GM12878 (cell line): ENCODE measurements at regions not wholly inside any gene's neighbourhood (a gene's known extent, or its start where the extent isn't known, plus 50 kb on each side); places are given as distances from the start of the nearest gene placed in this dataset.

ENCODE experiments used
- ATAC-seq: fragments of 200-7000 bp; cut with Tn5 transposase; 3 replicates; pipeline ENCODE4 v1.9.1; 2020; ENCODE audit warnings: mild to moderate bottlenecking, moderate library complexity
- BruUV-seq: library from RNA; stranded (reverse); fragments of 400-500 nt; replicated peaks from 2 replicates; lab custom pipeline; 2021; lab: Mats Ljungman, UMichigan
- CTCF ChIA-PET: fragments of 300-600 bp; sonication (Branson Sonifier 250); formaldehyde crosslinking; extraction: SDS; loops from one replicate; lab custom pipeline; 2021; ENCODE audit warnings: inconsistent platforms; lab: Yijun Ruan, JAX
- POLR2A ChIA-PET: fragments of 350-600 bp; formaldehyde crosslinking; extraction: SDS; loops from one replicate; lab custom pipeline; 2021; ENCODE audit warnings: inconsistent platforms; lab: Charles Lee
- RAD21 ChIA-PET: fragments of 300-600 bp; sonication (Branson Sonifier 250); formaldehyde crosslinking; loops from one replicate; lab custom pipeline; 2023; ENCODE audit warnings: antibody characterized with exemption; ENCODE audit not compliant: unreplicated experiment; lab: Charles Lee
- SMC1A ChIA-PET: fragments of 300-600 bp; sonication (Branson Sonifier 250); formaldehyde crosslinking; loops from one replicate; lab custom pipeline; 2023; ENCODE audit not compliant: unreplicated experiment, uncharacterized antibody; lab: Charles Lee
- DNase-seq: peaks from one replicate; pipeline ENCODE4 v3.0.0-alpha.2; 2011; ENCODE audit warnings: low read depth, low spot score
- FAIRE-seq: peaks from 3 replicates; lab custom pipeline; 2011; peaks lifted over from hg19 to GRCh38; lab: Jason Lieb, UNC
- H2AFZ ChIP-seq: 2 replicates; pipeline ENCODE4 v1.6.0; 2011; ENCODE audit warnings: low read depth, low read length, control low read depth; ENCODE audit not compliant: control insufficient read depth
- H3K27ac ChIP-seq: 2 replicates; pipeline ENCODE4 v1.5.1; 2011; ENCODE audit warnings: control low read depth; ENCODE audit not compliant: control insufficient read depth, insufficient read depth
- H3K27me3 ChIP-seq, 2 experiments: replicated peaks in 1 of 2; 2 replicates each; pipeline versions ENCODE4 v1.6.0 to v1.6.1; 2011; ENCODE audit warnings: low read length in 1 of 2; ENCODE audit not compliant: control insufficient read depth in 2 of 2, insufficient read depth in 2 of 2
- H3K36me3 ChIP-seq, 2 experiments: 2 replicates each; pipeline ENCODE4 v1.5.1; 2011; ENCODE audit warnings: low read length in 1 of 2; ENCODE audit not compliant: control insufficient read depth in 2 of 2, insufficient read depth in 2 of 2
- H3K4me1 ChIP-seq: 2 replicates; pipeline ENCODE4 v1.6.1; 2011; ENCODE audit warnings: mild to moderate bottlenecking, low read length, moderate library complexity, mixed read lengths; ENCODE audit not compliant: control insufficient read depth, insufficient read depth
- H3K4me2 ChIP-seq: 2 replicates; pipeline ENCODE4 v1.6.0; 2011; ENCODE audit warnings: control low read depth; ENCODE audit not compliant: control insufficient read depth, insufficient read depth
- H3K4me3 ChIP-seq: fragments of 200-600 bp; sonication (generic); 2 replicates; pipeline ENCODE4 v1.5.1; 2016
- H3K79me2 ChIP-seq: 2 replicates; pipeline ENCODE4 v1.6.0; 2011; ENCODE audit warnings: low read length; ENCODE audit not compliant: control insufficient read depth, insufficient read depth
- H3K9ac ChIP-seq: 2 replicates; pipeline ENCODE4 v1.8.0; 2011; ENCODE audit warnings: low read length, control low read depth, mixed read lengths; ENCODE audit not compliant: control insufficient read depth, insufficient read depth
- H3K9me3 ChIP-seq: replicated peaks from 3 replicates; pipeline ENCODE4 v1.5.1; 2011; ENCODE audit warnings: mild to moderate bottlenecking, low read length; ENCODE audit not compliant: control insufficient read depth, insufficient read depth
- H4K20me1 ChIP-seq: 2 replicates; pipeline ENCODE4 v1.6.0; 2011; ENCODE audit not compliant: control insufficient read depth, insufficient read depth
- BACH1 ChIP-seq: fragments of 450-650 bp; IDR thresholded peaks from 2 replicates; pipeline ENCODE4 v1.6.1; 2017; ENCODE audit warnings: mild to moderate bottlenecking, borderline replicate concordance
- BHLHE40 ChIP-seq, 2 experiments: fragments of 450-650 bp in 1 of 2; IDR thresholded peaks; 2 replicates each; pipeline ENCODE4 v1.6.1; 2011 to 2017; ENCODE audit warnings: low read depth in 2 of 2, borderline replicate concordance in 1 of 2, improper control_type of control experiment in 1 of 2, low read length in 1 of 2, mild to moderate bottlenecking in 1 of 2
- CBX5 ChIP-seq: sonication (generic); IDR thresholded peaks from 2 replicates; pipeline ENCODE4 v1.6.1; 2016; ENCODE audit warnings: low read depth, moderate library complexity, mild to moderate bottlenecking, inconsistent platforms
- CEBPZ ChIP-seq: fragments of 150-350 bp; IDR thresholded peaks from 2 replicates; pipeline ENCODE4 v1.6.1; 2016; ENCODE audit warnings: low read depth, low read length
- CREM ChIP-seq: IDR thresholded peaks from 2 replicates; pipeline ENCODE4 v1.6.1; 2014; ENCODE audit warnings: antibody characterized with exemption, low read depth
- EP300 ChIP-seq, 2 experiments: fragments of 150-350 bp in 1 of 2; IDR thresholded peaks; 2 replicates each; pipeline ENCODE4 v1.6.1; 2011 to 2012; ENCODE audit warnings: low read depth in 2 of 2, low read length in 2 of 2, borderline replicate concordance in 1 of 2, improper control_type of control experiment in 1 of 2, inconsistent platforms in 1 of 2; ENCODE audit not compliant: control insufficient read depth in 1 of 2
- KLF5 ChIP-seq: fragments of 450-650 bp; IDR thresholded peaks from 2 replicates; pipeline ENCODE4 v1.6.1; 2014; ENCODE audit warnings: mild to moderate bottlenecking; ENCODE audit not compliant: partially characterized antibody
- MLLT1 ChIP-seq: fragments of 450-650 bp; IDR thresholded peaks from 2 replicates; pipeline ENCODE4 v1.6.1; 2016; ENCODE audit warnings: mild to moderate bottlenecking
- NR2C1 ChIP-seq: fragments of 450-650 bp; IDR thresholded peaks from 2 replicates; pipeline ENCODE4 v1.6.1; 2017; ENCODE audit warnings: antibody characterized with exemption, mild to moderate bottlenecking, moderate library complexity
- NR2C2 ChIP-seq: IDR thresholded peaks from 2 replicates; pipeline ENCODE4 v1.6.1; 2011; ENCODE audit warnings: borderline replicate concordance, low read depth; ENCODE audit not compliant: control insufficient read depth, insufficient read length
- PAX5 ChIP-seq: IDR thresholded peaks from 2 replicates; pipeline ENCODE4 v1.6.1; 2011; ENCODE audit warnings: low read depth, low read length, borderline replicate concordance
- RAD21 ChIP-seq: IDR thresholded peaks from 2 replicates; pipeline ENCODE4 v1.6.1; 2011; ENCODE audit warnings: mild to moderate bottlenecking, low read depth, low read length, moderate library complexity; ENCODE audit not compliant: insufficient read depth
- SMAD1 ChIP-seq: fragments of 450-650 bp; IDR thresholded peaks from 2 replicates; pipeline ENCODE4 v1.6.1; 2018; ENCODE audit warnings: mild to moderate bottlenecking, low read depth; ENCODE audit not compliant: partially characterized antibody
- SREBF2 ChIP-seq: IDR thresholded peaks from 2 replicates; pipeline ENCODE4 v1.6.1; 2012; ENCODE audit warnings: mild to moderate bottlenecking, low read length
- SRF ChIP-seq, 2 experiments: IDR thresholded peaks; 2 replicates each; pipeline ENCODE4 v1.6.1; 2011; ENCODE audit warnings: low read depth in 2 of 2, low read length in 2 of 2, mild to moderate bottlenecking in 1 of 2, moderate library complexity in 1 of 2
- TBL1XR1 ChIP-seq: IDR thresholded peaks from 2 replicates; pipeline ENCODE4 v1.6.1; 2012; ENCODE audit warnings: low read depth, low read length, improper control_type of control experiment
- ZNF24 ChIP-seq: fragments of 450-650 bp; IDR thresholded peaks from 2 replicates; pipeline ENCODE4 v1.6.1; 2017; ENCODE audit warnings: antibody characterized with exemption, mild to moderate bottlenecking
- WGBS: methylation state at CpG from one replicate; pipeline ENCODE4 v1.1.6; 2016; ENCODE audit warnings: low lambda C conversion rate; ENCODE audit not compliant: insufficient replicate concordance, insufficient coverage; ENCODE audit errors: missing lambda C conversion rate; 5-methylcytosine and 5-hydroxymethylcytosine counted together
- in situ Hi-C: fragments of 300-500 bp; cut with MboI; formaldehyde crosslinking; loops from 9 replicates; pipeline ENCODE4 v1.14.3; 2018; ENCODE audit warnings: mixed read lengths
- intact Hi-C: fragments of 100-400 bp; cut with micrococcal nuclease; formaldehyde crosslinking; loops from one replicate; pipeline ENCODE4 v1.14.2; 2022; ENCODE audit not compliant: unreplicated experiment

GRCh38 chr10:31601136-31601535 lies 282.1 kb downstream of the ZEB1 start:
- in situ Hi-C loops, result no loop called here
- ChIA-PET POLR2A (no interaction called here), RAD21 (no interaction called here), CTCF (no interaction called here), SMC1A (no interaction called here)
- H3K27ac ChIP-seq, result no peak overlapping the region
- BruUV-seq, result no TSS peak
- H2AFZ ChIP-seq, result no peak overlapping the region
- H3K27me3 ChIP-seq, result no peaks in the 10 kb centered on the region
- H3K36me3 ChIP-seq, result no peaks in the 10 kb centered on the region
- no peak for ATAC-seq
- FAIRE-seq, result no peak
- no peaks in the 10 kb centered on the region for H4K20me1 ChIP-seq
- peaks cover 17% of the 10 kb centered on the region for H3K4me1 ChIP-seq
- no peaks in the 10 kb centered on the region; the same call in 1 of the 3 replicates for H3K9me3 ChIP-seq
- 34% methylated on average over 3 of the region's 3 CpGs for WGBS
- no peak overlapping the region for H3K4me3 ChIP-seq
- intact Hi-C loops, result loop anchor here (5.0 to 10.0 kb wide), 3 partner anchors 154 to 866 kb away; no protein-coding TSS in a partner anchor
- H3K4me2 ChIP-seq, result no peak overlapping the region
- no peak overlapping the region for H3K9ac ChIP-seq
- no peaks in the 10 kb centered on the region for H3K79me2 ChIP-seq
- no peak for DNase-seq
- TF ChIP-seq NR2C1 (no peak), MLLT1 (no peak), TBL1XR1 (no peak), CREM (no peak), SREBF2 (no peak), ZNF24 (no peak), CEBPZ (no peak), PAX5 (no peak), RAD21 (no peak), CBX5 (no peak), BHLHE40 (IDR thresholded peaks at IDR 0.05; ENCODE audit: borderline replicate concordance in 1 of 2, low read depth in 2 of 2, low read length in 1 of 2) (no peak), KLF5 (no peak), SMAD1 (no peak), EP300 (IDR thresholded peaks at IDR 0.05; ENCODE audit: borderline replicate concordance in 1 of 2, control insufficient read depth in 1 of 2, low read depth in 2 of 2, low read length in 2 of 2) (no peak), NR2C2 (no peak), SRF (IDR thresholded peaks at IDR 0.05; ENCODE audit: low read depth in 2 of 2, low read length in 2 of 2) (no peak), BACH1 (no peak)
